Activated CD8-positive, alpha-beta T cell treated with anti-CD3 and anti-CD28 coated beads for 36 hours (primary cell): ENCODE measurements at regions not wholly inside any gene's neighbourhood (a gene's known extent, or its start where the extent isn't known, plus 50 kb on each side); places are given as distances from the start of the nearest gene placed in this dataset.

Source experiments
- ATAC-seq: fragments of 200-7000 bp; cut with Tn5 transposase; one replicate; pipeline ENCODE4 v1.10.0; 2021; ENCODE audit warnings: mild to moderate bottlenecking, moderate library complexity
- CTCF ChIA-PET: fragments of 350-600 bp; sonication (Branson Sonifier 250); formaldehyde crosslinking; loops from one replicate; lab custom pipeline; 2021; ENCODE audit warnings: antibody characterized with exemption; lab: Charles Lee
- POLR2A ChIA-PET: fragments of 350-600 bp; sonication (Branson Sonifier 250); formaldehyde crosslinking; loops from one replicate; lab custom pipeline; 2021; ENCODE audit warnings: antibody characterized with exemption; lab: Charles Lee
- DNase-seq: peaks from one replicate; pipeline ENCODE4 v3.0.0-alpha.2; 2020
- H3K27ac Mint-ChIP-seq: one replicate; pipeline ENCODE4 v1.8.0; 2021; ENCODE audit warnings: mild to moderate bottlenecking, mixed read lengths
- H3K27me3 Mint-ChIP-seq: one replicate; pipeline ENCODE4 v1.8.0; 2021; ENCODE audit warnings: mixed read lengths
- H3K36me3 Mint-ChIP-seq: one replicate; pipeline ENCODE4 v1.8.0; 2021; ENCODE audit warnings: low read depth, mixed read lengths
- H3K4me1 Mint-ChIP-seq: one replicate; pipeline ENCODE4 v1.8.0; 2021; ENCODE audit warnings: low read depth, mixed read lengths
- H3K4me3 Mint-ChIP-seq: one replicate; pipeline ENCODE4 v1.8.0; 2021; ENCODE audit warnings: mild to moderate bottlenecking, moderate library complexity, mixed read lengths
- H3K9me3 Mint-ChIP-seq: one replicate; pipeline ENCODE4 v1.8.0; 2021; ENCODE audit warnings: mixed read lengths
- intact Hi-C: fragments of 100-400 bp; cut with micrococcal nuclease; formaldehyde crosslinking; loops from one replicate; pipeline ENCODE4 v1.10.0; 2022
- TF ChIP-seq, protein P1 (sequence below): fragments of 200-600 bp; IDR thresholded peaks from one replicate; pipeline ENCODE4 v1.8.0; 2022; ENCODE audit warnings: antibody characterized with exemption, mild to moderate bottlenecking

DNA sequence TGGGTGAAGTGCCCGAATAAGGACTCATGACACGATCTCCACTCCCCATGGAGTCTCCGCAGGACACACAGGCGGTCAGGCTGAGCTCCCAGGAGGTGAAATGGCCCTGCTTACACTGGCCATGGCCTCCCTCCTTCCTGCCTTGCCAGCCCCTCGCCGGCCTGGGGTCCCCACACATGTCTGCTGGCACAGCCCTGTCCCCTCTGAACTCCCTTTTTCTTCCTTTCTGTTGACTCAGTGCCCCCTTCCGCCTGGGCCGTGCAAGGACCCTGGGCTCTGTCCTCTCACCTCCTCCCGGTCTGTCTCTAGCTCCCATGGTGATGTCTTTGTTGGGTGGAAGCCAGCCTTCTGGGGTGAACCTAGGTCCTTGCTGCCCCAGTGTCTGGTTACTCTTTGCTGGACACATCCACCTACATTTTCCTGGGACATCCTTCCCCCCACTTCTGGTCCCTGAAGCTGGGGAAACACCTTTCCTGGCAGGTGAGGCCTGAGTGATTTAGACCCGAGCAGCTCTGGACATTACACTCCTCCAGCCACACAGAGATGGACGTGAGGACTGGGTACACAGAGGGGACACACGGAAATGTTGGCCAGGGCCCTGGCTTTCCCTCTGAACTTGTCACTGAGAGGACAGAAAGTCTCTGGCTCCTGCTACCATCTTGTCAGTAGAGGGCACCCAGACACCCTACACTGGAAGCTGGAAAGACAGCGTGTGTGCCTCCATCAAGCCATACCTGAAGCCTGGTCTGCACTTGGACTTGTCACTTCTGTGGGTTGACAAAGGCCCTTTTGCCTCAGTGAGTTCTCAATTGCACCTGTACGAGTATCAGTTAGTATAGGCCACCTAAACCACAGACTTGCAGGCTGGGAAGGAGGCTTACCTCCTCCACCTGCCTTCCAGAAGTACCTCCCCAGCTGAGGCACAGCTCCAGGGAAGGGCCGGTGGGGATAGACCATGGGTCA, 864.3 kb downstream of the TBC1D22A start:
- no peak for ATAC-seq
- CTCF ChIA-PET = no interaction called here
- TF ChIP-seq, protein P1, sequence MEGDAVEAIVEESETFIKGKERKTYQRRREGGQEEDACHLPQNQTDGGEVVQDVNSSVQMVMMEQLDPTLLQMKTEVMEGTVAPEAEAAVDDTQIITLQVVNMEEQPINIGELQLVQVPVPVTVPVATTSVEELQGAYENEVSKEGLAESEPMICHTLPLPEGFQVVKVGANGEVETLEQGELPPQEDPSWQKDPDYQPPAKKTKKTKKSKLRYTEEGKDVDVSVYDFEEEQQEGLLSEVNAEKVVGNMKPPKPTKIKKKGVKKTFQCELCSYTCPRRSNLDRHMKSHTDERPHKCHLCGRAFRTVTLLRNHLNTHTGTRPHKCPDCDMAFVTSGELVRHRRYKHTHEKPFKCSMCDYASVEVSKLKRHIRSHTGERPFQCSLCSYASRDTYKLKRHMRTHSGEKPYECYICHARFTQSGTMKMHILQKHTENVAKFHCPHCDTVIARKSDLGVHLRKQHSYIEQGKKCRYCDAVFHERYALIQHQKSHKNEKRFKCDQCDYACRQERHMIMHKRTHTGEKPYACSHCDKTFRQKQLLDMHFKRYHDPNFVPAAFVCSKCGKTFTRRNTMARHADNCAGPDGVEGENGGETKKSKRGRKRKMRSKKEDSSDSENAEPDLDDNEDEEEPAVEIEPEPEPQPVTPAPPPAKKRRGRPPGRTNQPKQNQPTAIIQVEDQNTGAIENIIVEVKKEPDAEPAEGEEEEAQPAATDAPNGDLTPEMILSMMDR = no peak
- no peaks in the 10 kb centered on the region for H3K4me1 Mint-ChIP-seq
- H3K27ac Mint-ChIP-seq = no peak overlapping the region
- no peak overlapping the region for H3K4me3 Mint-ChIP-seq
- intact Hi-C loops = no loop called here
- H3K27me3 Mint-ChIP-seq = peaks cover 4% of the 10 kb centered on the region
- H3K9me3 Mint-ChIP-seq = no peaks in the 10 kb centered on the region
- POLR2A ChIA-PET = no interaction called here
- H3K36me3 Mint-ChIP-seq = no peaks in the 10 kb centered on the region
- no peak for DNase-seq

DNA sequence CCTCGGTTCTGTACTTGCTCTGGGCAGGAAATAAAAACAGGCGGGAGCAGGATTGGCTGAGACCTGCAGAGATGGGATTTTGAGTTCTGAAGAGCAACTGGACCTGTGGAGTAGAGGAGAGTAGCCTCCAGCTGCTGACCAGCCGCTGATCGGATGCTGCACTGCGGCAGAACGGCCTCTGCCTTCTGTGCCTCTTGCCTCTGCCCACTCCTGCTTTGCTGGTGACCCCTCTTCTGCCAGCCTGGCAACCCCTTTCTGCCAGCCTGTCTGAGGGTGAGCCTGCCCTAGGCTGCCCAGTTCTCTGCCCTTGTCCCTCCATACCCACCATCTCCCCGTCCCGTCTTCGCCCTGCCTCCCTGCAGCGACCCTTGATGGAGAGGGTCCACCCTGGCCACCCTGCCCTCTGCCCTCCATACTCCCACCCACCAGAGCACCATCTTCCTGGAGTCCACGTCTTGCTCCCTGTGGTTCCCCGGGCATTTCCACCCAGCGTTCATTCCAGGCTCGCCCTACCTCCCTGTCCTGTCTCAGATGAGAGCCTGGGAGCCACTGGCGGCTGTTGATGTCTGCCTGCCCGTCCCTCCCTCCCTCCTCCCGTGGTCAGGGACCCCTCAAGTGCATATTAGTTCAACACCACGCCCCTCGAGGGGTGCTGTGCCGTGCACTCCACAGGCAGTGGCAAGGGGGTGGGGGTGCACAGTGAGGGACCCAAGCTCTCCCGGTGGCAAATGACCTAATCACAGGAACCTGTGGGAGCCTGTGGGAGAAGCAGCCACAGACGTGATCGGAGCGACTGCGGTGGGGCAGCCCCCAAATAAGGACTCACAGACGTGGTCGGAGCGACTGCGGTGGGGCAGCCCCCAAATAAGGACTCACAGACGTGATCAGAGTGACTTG, 863.3 kb downstream of the TBC1D22A start:
- TF ChIP-seq, protein P1 = no peak
- Mint-ChIP-seq H3K4me3 (no peak overlapping the region), H3K9me3 (no peaks in the 10 kb centered on the region), H3K27me3 (peaks cover 4% of the 10 kb centered on the region), H3K4me1 (no peaks in the 10 kb centered on the region), H3K36me3 (no peaks in the 10 kb centered on the region), H3K27ac (no peak overlapping the region)
- intact Hi-C loops = no loop called here
- ATAC-seq (no peak), DNase-seq (no peak)
- ChIA-PET CTCF (no interaction called here), POLR2A (no interaction called here)

GRCh38 chr22:47625013-47625385, 862.5 kb downstream of the TBC1D22A start:
- Mint-ChIP-seq H3K4me1 (no peaks in the 10 kb centered on the region), H3K36me3 (no peaks in the 10 kb centered on the region), H3K27me3 (peaks cover 4% of the 10 kb centered on the region), H3K9me3 (no peaks in the 10 kb centered on the region), H3K4me3 (no peak overlapping the region), H3K27ac (no peak overlapping the region)
- ChIA-PET CTCF (no interaction called here), POLR2A (no interaction called here)
- intact Hi-C loops = no loop called here
- ATAC-seq = no peak
- DNase-seq = no peak
- TF ChIP-seq, protein P1 = no peak

- DNase-seq (no peak), ATAC-seq (no peak)
- intact Hi-C loops = no loop called here
- no peaks in the 10 kb centered on the region for H3K4me1 Mint-ChIP-seq
- ChIA-PET CTCF (no interaction called here), POLR2A (no interaction called here)
- H3K27ac Mint-ChIP-seq = no peak overlapping the region
- TF ChIP-seq, protein P1 = no peak
- H3K4me3 Mint-ChIP-seq = no peak overlapping the region
- no peaks in the 10 kb centered on the region for H3K36me3 Mint-ChIP-seq
- no peaks in the 10 kb centered on the region for H3K9me3 Mint-ChIP-seq
- peaks cover 4% of the 10 kb centered on the region for H3K27me3 Mint-ChIP-seq
Measured at GRCh38 chr22:47624252-47625012, 862.0 kb downstream of the TBC1D22A start.
